IMR-90 (cell line): ENCODE measurements at regions not wholly inside any gene's neighbourhood (a gene's known extent, or its start where the extent isn't known, plus 50 kb on each side); places are given as distances from the start of the nearest gene placed in this dataset.

Experiments used
- ATAC-seq: fragments of 200-7000 bp; cut with Tn5 transposase; 2 replicates; pipeline ENCODE4 v1.9.1; 2020; ENCODE audit warnings: low read depth, mild to moderate bottlenecking, moderate library complexity
- BruUV-seq: library from RNA; stranded (reverse); fragments of 400-500 nt; replicated peaks from 2 replicates; lab custom pipeline; 2021; lab: Mats Ljungman, UMichigan
- CTCF ChIA-PET: fragments of 300-600 bp; formaldehyde crosslinking; extraction: SDS; loops from one replicate; lab custom pipeline; 2021; ENCODE audit warnings: antibody characterized with exemption; lab: Yijun Ruan, JAX
- POLR2A ChIA-PET: fragments of 300-600 bp; sonication (Branson Sonifier 250); formaldehyde crosslinking; loops from one replicate; lab custom pipeline; 2022; ENCODE audit warnings: antibody characterized with exemption; ENCODE audit not compliant: unreplicated experiment; lab: Charles Lee
- DNase-seq: peaks from one replicate; pipeline ENCODE4 v3.0.0; 2013
- H2AFZ ChIP-seq: replicated peaks from 2 replicates; pipeline ENCODE3; 2013; ENCODE audit warnings: low read length, mild to moderate bottlenecking; ENCODE audit not compliant: poor library complexity
- H2AK5ac ChIP-seq: 2 replicates; pipeline ENCODE4 v1.6.1; 2013; ENCODE audit warnings: low read depth, low read length, inconsistent platforms
- H2AK9ac ChIP-seq: replicated peaks from 2 replicates; pipeline ENCODE3; 2013; ENCODE audit warnings: mild to moderate bottlenecking, low read depth, low read length, moderate library complexity; ENCODE audit not compliant: poor library complexity
- H2BK120ac ChIP-seq: 2 replicates; pipeline ENCODE4 v1.6.1; 2013; ENCODE audit warnings: low read depth, low read length, inconsistent platforms
- H2BK15ac ChIP-seq: 3 replicates; pipeline ENCODE4 v1.6.1; 2013; ENCODE audit warnings: low read depth, low read length, inconsistent platforms
- H2BK20ac ChIP-seq: 2 replicates; pipeline ENCODE4 v1.6.1; 2013; ENCODE audit warnings: low read depth, mild to moderate bottlenecking, inconsistent platforms, low read length, moderate library complexity
- H2BK5ac ChIP-seq: 2 replicates; pipeline ENCODE4 v1.6.1; 2013; ENCODE audit warnings: mild to moderate bottlenecking, low read depth, low read length, inconsistent platforms; ENCODE audit not compliant: poor library complexity, severe bottlenecking
- H3K14ac ChIP-seq: replicated peaks from 2 replicates; pipeline ENCODE4 v1.6.1; 2013; ENCODE audit warnings: low read depth, low read length, inconsistent platforms
- H3K18ac ChIP-seq: 2 replicates; pipeline ENCODE4 v1.6.1; 2013; ENCODE audit warnings: low read depth, low read length, control low read depth
- H3K23ac ChIP-seq: 2 replicates; pipeline ENCODE4 v1.6.1; 2013; ENCODE audit warnings: low read depth, low read length, inconsistent platforms
- H3K27ac ChIP-seq: 2 replicates; pipeline ENCODE4 v1.5.1; 2013; ENCODE audit warnings: mild to moderate bottlenecking, control low read depth, low read length; ENCODE audit not compliant: insufficient read depth
- H3K27me3 ChIP-seq: 2 replicates; pipeline ENCODE4 v1.6.1; 2013; ENCODE audit warnings: low read length; ENCODE audit not compliant: control insufficient read depth, insufficient read depth
- H3K36me3 ChIP-seq: 2 replicates; pipeline ENCODE4 v1.6.1; 2013; ENCODE audit warnings: low read length, mixed read lengths; ENCODE audit not compliant: control insufficient read depth, insufficient read depth
- H3K4ac ChIP-seq: 2 replicates; pipeline ENCODE4 v1.6.1; 2013; ENCODE audit warnings: low read depth, low read length, inconsistent platforms
- H3K4me1 ChIP-seq: 2 replicates; pipeline ENCODE4 v1.6.1; 2013; ENCODE audit warnings: low read length, mixed read lengths; ENCODE audit not compliant: control insufficient read depth, insufficient read depth
- H3K4me2 ChIP-seq: 2 replicates; pipeline ENCODE4 v1.6.1; 2013; ENCODE audit warnings: low read depth, mild to moderate bottlenecking, control low read depth, low read length, moderate library complexity
- H3K4me3 ChIP-seq: 2 replicates; pipeline ENCODE4 v1.5.1; 2013; ENCODE audit warnings: low read depth, mild to moderate bottlenecking, control low read depth, low read length, moderate library complexity; ENCODE audit not compliant: insufficient read depth
- H3K56ac ChIP-seq: 2 replicates; pipeline ENCODE4 v1.6.1; 2013; ENCODE audit warnings: low read length, inconsistent platforms; ENCODE audit not compliant: insufficient read depth; ENCODE audit errors: extremely low read depth
- H3K79me1 ChIP-seq, 2 experiments: 2 replicates each; pipeline ENCODE4 v1.6.1; 2013; ENCODE audit warnings: low read length in 2 of 2, inconsistent platforms in 1 of 2, low read depth in 1 of 2
- H3K9ac ChIP-seq: 2 replicates; pipeline ENCODE4 v1.6.1; 2013; ENCODE audit warnings: low read depth, low read length, control low read depth
- H3K9me1 ChIP-seq: 2 replicates; pipeline ENCODE4 v1.6.1; 2013; ENCODE audit warnings: low read length, inconsistent platforms; ENCODE audit not compliant: insufficient read depth
- H3K9me3 ChIP-seq: 2 replicates; pipeline ENCODE4 v1.6.1; 2013; ENCODE audit warnings: low read length; ENCODE audit not compliant: control insufficient read depth, insufficient read depth
- H4K20me1 ChIP-seq: 2 replicates; pipeline ENCODE4 v1.6.1; 2013; ENCODE audit warnings: low read length, inconsistent platforms; ENCODE audit not compliant: insufficient read depth
- H4K5ac ChIP-seq: 2 replicates; pipeline ENCODE4 v1.6.1; 2013; ENCODE audit warnings: mild to moderate bottlenecking, low read depth, low read length, control low read depth
- H4K8ac ChIP-seq, 2 experiments: 2 replicates each; pipeline ENCODE4 v1.6.1; 2013; ENCODE audit warnings: low read depth in 2 of 2, low read length in 2 of 2, control low read depth in 1 of 2, inconsistent platforms in 1 of 2
- H4K91ac ChIP-seq: 2 replicates; pipeline ENCODE4 v1.6.1; 2013; ENCODE audit warnings: low read depth, low read length, inconsistent platforms; ENCODE audit not compliant: insufficient read depth
- CEBPB ChIP-seq: IDR thresholded peaks from 2 replicates; pipeline ENCODE4 v1.6.1; 2012; ENCODE audit warnings: low read depth, low read length, improper control_type of control experiment
- CHD1 ChIP-seq: IDR thresholded peaks from 2 replicates; pipeline ENCODE4 v1.6.1; 2012; ENCODE audit warnings: low read depth, low read length, improper control_type of control experiment
- CTCF ChIP-seq: conservative IDR thresholded peaks from 2 replicates; pipeline ENCODE4 v1.5.1; 2012; ENCODE audit warnings: mild to moderate bottlenecking, low read depth, low read length, improper control_type of control experiment
- POLR2A ChIP-seq: IDR thresholded peaks from 2 replicates; pipeline ENCODE4 v1.6.1; 2012; ENCODE audit warnings: mild to moderate bottlenecking, low read depth, low read length
- RAD21 ChIP-seq: IDR thresholded peaks from 2 replicates; pipeline ENCODE4 v1.6.1; 2012; ENCODE audit warnings: low read length, improper control_type of control experiment
- RCOR1 ChIP-seq: IDR thresholded peaks from 2 replicates; pipeline ENCODE4 v1.6.1; 2012; ENCODE audit warnings: mild to moderate bottlenecking, low read length, improper control_type of control experiment; ENCODE audit not compliant: insufficient replicate concordance
- WGBS, 2 experiments: methylation state at CpG; one replicate each; pipeline versions ENCODE4 v1.1.5 to v1.1.7; 2013; ENCODE audit warnings: missing lambda C conversion rate in 2 of 2; ENCODE audit not compliant: insufficient read length in 1 of 2; ENCODE audit errors: extremely low coverage in 2 of 2; 5-methylcytosine and 5-hydroxymethylcytosine counted together
- dilution Hi-C: fragments of 300-500 bp; cut with HindIII; formaldehyde crosslinking; loops from one replicate; pipeline ENCODE4 v1.14.3; 2018; ENCODE audit warnings: low sequenced_read_pairs; ENCODE audit not compliant: unreplicated experiment
- in situ Hi-C: fragments of 300-500 bp; cut with MboI; formaldehyde crosslinking; loops from 3 replicates; pipeline ENCODE4 v1.14.3; 2019; ENCODE audit warnings: low sequenced_read_pairs, inconsistent platforms, mixed read lengths
- intact Hi-C: fragments of 100-400 bp; cut with micrococcal nuclease; formaldehyde crosslinking; loops from 2 replicates; pipeline ENCODE4 v1.10.0; 2022

- no CpG with 5 or more reads among the region's 1 CpG for WGBS, 2 experiments
- Histone ChIP-seq H3K79me1 (no peaks in the 10 kb centered on the region), H3K9ac (no peak overlapping the region), H4K91ac (no peak overlapping the region), H2BK20ac (no peak overlapping the region), H2AFZ (no peak overlapping the region), H4K8ac (no peak overlapping the region), H2BK120ac (no peak overlapping the region), H3K36me3 (no peaks in the 10 kb centered on the region), H3K27ac (no peak overlapping the region), H3K56ac (no peak overlapping the region), H3K18ac (no peak overlapping the region), H3K9me1 (no peaks in the 10 kb centered on the region), H3K4me3 (no peak overlapping the region), H2BK15ac (no peak overlapping the region), H3K14ac (no peak overlapping the region), H4K20me1 (no peaks in the 10 kb centered on the region), H3K9me3 (no peaks in the 10 kb centered on the region), H3K4ac (no peak overlapping the region), H2AK9ac (no peak overlapping the region), H4K5ac (no peak overlapping the region), H2BK5ac (no peak overlapping the region), H3K4me1 (no peaks in the 10 kb centered on the region), H2AK5ac (no peak overlapping the region), H3K23ac (no peak overlapping the region), H3K4me2 (no peak overlapping the region), H3K27me3 (no peaks in the 10 kb centered on the region)
- TF ChIP-seq CEBPB (no peak), RCOR1 (no peak), CTCF (0 out of 2 replicates have a peak, but pooled peaks have one; percentile 20), POLR2A (no peak), RAD21 (peak; percentile 28), CHD1 (no peak)
- intact Hi-C loops = no loop called here
- ChIA-PET CTCF (no interaction called here), POLR2A (no interaction called here)
- dilution Hi-C loops = no loop called here
- DNase-seq = no peak
- no peak for ATAC-seq
- in situ Hi-C loops = no loop called here
- BruUV-seq = no TSS peak
Measured at GRCh38 chr2:52956766-52957165, 810.8 kb upstream of the CHAC2 start.
